Stomach (tissue), 8 donors: ENCODE measurements at regions not wholly inside any gene's neighbourhood (a gene's known extent, or its start where the extent isn't known, plus 50 kb on each side); places are given as distances from the start of the nearest gene placed in this dataset.

Experiments
- DNase-seq, 2 donors: peaks; one replicate each; pipeline versions ENCODE4 v3.0.0 to v3.0.0-alpha.2; 2013 to 2019
- H3K27ac ChIP-seq, 5 donors: fragments of 200-600 bp in 4 of 5; sonication (generic) in 4 of 5; one replicate each; pipeline ENCODE4 v1.5.1; 2013 to 2019; ENCODE audit warnings: mild to moderate bottlenecking in 1 of 5, moderate library complexity in 1 of 5
- H3K27me3 ChIP-seq, 3 donors: fragments of 200-600 bp; sonication (generic); one replicate each; pipeline ENCODE4 v1.5.1; 2017 to 2019; ENCODE audit warnings: mixed run types in 1 of 3
- H3K36me3 ChIP-seq, 4 donors: fragments of 200-600 bp; sonication (generic); 1 replicate in 3 of 4; 2 replicates in 1 of 4; pipeline ENCODE4 v1.5.1; 2016 to 2019
- H3K4me1 ChIP-seq, 4 donors: fragments of 200-600 bp; sonication (generic); one replicate each; pipeline ENCODE4 v1.5.1; 2016 to 2019
- H3K4me3 ChIP-seq, 4 donors: fragments of 200-600 bp; sonication (generic) in 3 of 4; one replicate each; pipeline ENCODE4 v1.5.1; 2016 to 2019; ENCODE audit warnings: mild to moderate bottlenecking in 1 of 4
- H3K9me3 ChIP-seq, 4 donors: fragments of 200-600 bp; sonication (generic); one replicate each; pipeline ENCODE4 v1.5.1; 2016 to 2019
- CTCF ChIP-seq, 7 experiments: fragments of 450-650 bp in 4 of 7; fragments of 200-600 bp in 3 of 7; sonication (generic) in 3 of 7; IDR thresholded peaks; one replicate each; pipeline ENCODE4 v1.5.1; 2016 to 2019; ENCODE audit warnings: antibody characterized with exemption in 7 of 7, control low read depth in 2 of 7, mild to moderate bottlenecking in 1 of 7
- EP300 ChIP-seq: sonication (generic); formaldehyde crosslinking; IDR thresholded peaks from one replicate; pipeline ENCODE4 v1.6.1; 2017; ENCODE audit warnings: antibody characterized with exemption
- POLR2A ChIP-seq, 4 donors: fragments of 450-650 bp; IDR thresholded peaks; one replicate each; pipeline ENCODE4 v1.6.1; 2016; ENCODE audit warnings: antibody characterized with exemption in 4 of 4, control low read depth in 2 of 4, mild to moderate bottlenecking in 1 of 4, moderate library complexity in 1 of 4
- POLR2AphosphoS5 ChIP-seq, 3 donors: sonication (generic); formaldehyde crosslinking; IDR thresholded peaks; one replicate each; pipeline ENCODE4 v1.6.1; 2016; ENCODE audit warnings: antibody characterized with exemption in 3 of 3
- WGBS, 5 donors: extraction: QIAGEN DNeasy Blood & Tissue Kit in 3 of 5; methylation state at CpG; one replicate each; pipeline versions ENCODE4 v1.1.5 to v1.1.7; 2013 to 2018; 5-methylcytosine and 5-hydroxymethylcytosine counted together
- intact Hi-C: fragments of 100-400 bp; cut with DNase I; formaldehyde crosslinking; loops from one replicate; pipeline ENCODE4 v1.15.1; 2023; ENCODE audit warnings: low total_unique reads
- donor health status: healthy with polysubstance abuse.
- donor health status: Bipolar disorder and iron deficiency.
- donor health status: healthy.

- WGBS, 5 donors: 74 to 95% (median 82%) methylated on average over 2 of the region's 2 CpGs
- Histone ChIP-seq H3K36me3 (no peaks in the 10 kb centered on the region), H3K4me1 (peaks cover 0 to 8% (median 0%) of the 10 kb centered on the region in 4 donors), H3K4me3 (no peak overlapping the region), H3K27me3 (no peaks in the 10 kb centered on the region), H3K27ac (no peak overlapping the region), H3K9me3 (peaks cover 0 to 22% (median 4%) of the 10 kb centered on the region in 4 donors)
- intact Hi-C loops: no loop called here
- DNase-seq: no peak
- TF ChIP-seq CTCF (IDR thresholded peaks at IDR 0.05) (no peak), EP300 (no peak), POLR2A (IDR thresholded peaks at IDR 0.05) (no peak), POLR2AphosphoS5 (IDR thresholded peaks at IDR 0.05) (no peak)
These were observed 290.0 kb upstream of the GLI3 start for GRCh38 chr7:42527004-42527403.

- Histone ChIP-seq H3K4me3 (no peak overlapping the region), H3K27ac (peak overlapping the region in 4 of 5 donors; percentile 7 to 63 (median 56)), H3K4me1 (peaks cover 0 to 12% (median 0%) of the 10 kb centered on the region in 4 donors), H3K36me3 (no peaks in the 10 kb centered on the region), H3K27me3 (no peaks in the 10 kb centered on the region), H3K9me3 (peaks cover 0 to 12% (median 0%) of the 10 kb centered on the region in 4 donors)
- TF ChIP-seq EP300 (no peak), CTCF (IDR thresholded peaks at IDR 0.05) (peak in 2 of 7 experiments; percentile 6 to 24), POLR2AphosphoS5 (IDR thresholded peaks at IDR 0.05) (peak in 1 of 3 donors; percentile 50), POLR2A (IDR thresholded peaks at IDR 0.05) (no peak)
- intact Hi-C loops: no loop called here
- DNase-seq: peak in 1 of 2 donors; percentile 40
- 32 to 49% (median 41%) methylated on average over 19 of the region's 19 CpGs for whole genome bisulfite sequencing, 5 donors
These were observed 285.4 kb upstream of the GLI3 start for GRCh38 chr7:42522227-42522991.

GRCh38 chr7:42511027-42511426 lies 274.0 kb upstream of the GLI3 start:
- 88 to 97% (median 96%) methylated on average over 2 of the region's 2 CpGs for WGBS, 5 donors
- intact Hi-C loops: no loop called here
- no peak for TF ChIP-seq EP300
- TF ChIP-seq POLR2AphosphoS5 (IDR thresholded peaks at IDR 0.05): no peak
- no peak for TF ChIP-seq POLR2A (IDR thresholded peaks at IDR 0.05)
- no peak for TF ChIP-seq CTCF (IDR thresholded peaks at IDR 0.05)
- no peak overlapping the region for H3K27ac ChIP-seq
- H3K9me3 ChIP-seq: peaks cover 0 to 5% (median 0%) of the 10 kb centered on the region in 4 donors
- no peak for DNase-seq
- no peak overlapping the region for H3K4me3 ChIP-seq
- no peaks in the 10 kb centered on the region for H3K4me1 ChIP-seq
- no peaks in the 10 kb centered on the region for H3K36me3 ChIP-seq
- H3K27me3 ChIP-seq: no peaks in the 10 kb centered on the region

- no peak for DNase-seq
- TF ChIP-seq POLR2AphosphoS5 (IDR thresholded peaks at IDR 0.05) (no peak), POLR2A (IDR thresholded peaks at IDR 0.05) (no peak), EP300 (no peak), CTCF (IDR thresholded peaks at IDR 0.05) (no peak)
- 88 to 100% (median 94%) methylated on average over 1 of the region's 1 CpG for WGBS, 5 donors
- Histone ChIP-seq H3K36me3 (no peaks in the 10 kb centered on the region), H3K27ac (no peak overlapping the region), H3K9me3 (peaks cover 0 to 5% (median 0%) of the 10 kb centered on the region in 4 donors), H3K4me1 (no peaks in the 10 kb centered on the region), H3K27me3 (no peaks in the 10 kb centered on the region), H3K4me3 (no peak overlapping the region)
- intact Hi-C loops: no loop called here
These were observed 269.1 kb upstream of the GLI3 start for GRCh38 chr7:42506097-42506496.
